WTC11 (cell line): ENCODE measurements at regions not wholly inside any gene's neighbourhood (a gene's known extent, or its start where the extent isn't known, plus 50 kb on each side); places are given as distances from the start of the nearest gene placed in this dataset.

Source experiments
- CTCF ChIP-seq: fragments of 200-600 bp; IDR thresholded peaks from 2 replicates; pipeline ENCODE4 v1.8.0; 2022; ENCODE audit warnings: antibody characterized with exemption
- ELF4 ChIP-seq: sonication (generic); formaldehyde crosslinking; IDR thresholded peaks from 2 replicates; pipeline ENCODE4 v1.8.1; 2022; ENCODE audit warnings: low read depth, mild to moderate bottlenecking, moderate library complexity, missing genetic modification reagents
- USF1 ChIP-seq: sonication (generic); formaldehyde crosslinking; IDR thresholded peaks from 2 replicates; pipeline ENCODE4 v1.8.0; 2022; ENCODE audit warnings: mild to moderate bottlenecking, missing genetic modification reagents
- ZNF121 ChIP-seq: sonication (generic); formaldehyde crosslinking; IDR thresholded peaks from 2 replicates; pipeline ENCODE4 v1.8.0; 2023; ENCODE audit warnings: missing genetic modification reagents

GRCh38 chr4:53713296-53713695 lies 122.0 kb upstream of the LNX1 start:
- TF ChIP-seq ZNF121 (CRISPR knock-in tag): no peak
- TF ChIP-seq ELF4 (CRISPR knock-in tag): no peak
- no peak for TF ChIP-seq CTCF
- no peak for TF ChIP-seq USF1 (CRISPR knock-in tag)
